ENCODE measurements at regions not wholly inside any gene's neighbourhood (a gene's known extent, or its start where the extent isn't known, plus 50 kb on each side); places are given as distances from the start of the nearest gene placed in this dataset.

DNA sequence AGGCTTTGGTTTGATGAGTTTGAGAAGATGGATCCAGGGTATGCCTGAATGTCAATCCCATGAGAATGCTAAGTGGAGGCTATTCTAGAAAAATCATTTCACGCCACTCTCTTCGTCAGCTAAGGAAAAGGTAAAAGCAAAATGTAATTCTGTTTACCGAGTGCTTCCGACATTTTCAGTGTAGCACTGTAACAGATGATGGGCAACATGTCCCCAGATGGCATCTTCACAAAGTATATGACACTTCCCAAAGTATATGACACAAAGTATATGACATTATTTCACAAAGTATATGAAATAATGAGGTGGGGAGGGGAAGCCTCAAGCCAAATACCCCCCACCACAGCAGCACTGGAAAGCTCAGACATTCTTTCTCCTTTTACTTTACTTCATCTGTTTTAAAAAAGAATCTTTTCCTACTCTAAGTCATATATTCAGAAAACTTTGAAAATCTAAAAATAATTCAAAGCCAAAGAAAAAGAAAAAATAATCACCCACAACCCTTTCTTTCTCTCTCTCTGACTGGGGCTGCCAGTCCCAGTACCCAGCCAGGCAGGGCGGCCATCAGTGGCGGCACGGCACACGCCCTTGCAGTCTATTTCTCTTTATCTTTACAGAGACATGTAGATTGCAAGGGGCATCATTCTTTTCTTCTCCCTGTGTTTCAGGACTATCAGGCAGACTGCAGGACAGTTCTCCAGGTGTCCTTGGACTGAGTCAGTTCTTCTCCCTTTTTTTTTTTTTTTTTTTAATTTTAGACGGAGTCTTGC is 179.8 kb downstream of the SNX10 start:
- WGBS: 93% methylated on average over 9 of the region's 9 CpGs
- DNase-seq (ENCODE audit: low spot score): no peak

GRCh38 chr7:26472971-26473370 is 181.3 kb downstream of the SNX10 start:
- WGBS: 80% methylated on average over 2 of the region's 2 CpGs
- Histone ChIP-seq H3K9me3 (ENCODE audit: control insufficient read depth in 4 of 4, low read length in 3 of 4) (no peaks in the 10 kb centered on the region), H3K36me3 (ENCODE audit: control insufficient read depth in 4 of 4, insufficient read depth in 3 of 4, low read depth in 1 of 4, low read length in 3 of 4) (no peaks in the 10 kb centered on the region), H3K27me3 (ENCODE audit: control insufficient read depth in 4 of 4, insufficient read depth in 4 of 4, low read length in 3 of 4) (no peaks in the 10 kb centered on the region), H3K27ac (ENCODE audit: low read depth in 1 of 2, low read length in 2 of 2) (no peak overlapping the region), H3K9ac (ENCODE audit: low read depth in 1 of 2, low read length in 2 of 2) (no peak overlapping the region), H3K4me3 (ENCODE audit: low read depth in 1 of 3, low read length in 3 of 3) (no peak overlapping the region), H3K4me1 (ENCODE audit: control insufficient read depth in 4 of 4, insufficient read depth in 4 of 4, low read length in 3 of 4) (no peaks in the 10 kb centered on the region)
- DNase-seq (ENCODE audit: low spot score): no peak
- no peak for TF ChIP-seq JUND (IDR thresholded peaks at IDR 0.05)
- no peak for TF ChIP-seq RAD21 (IDR thresholded peaks at IDR 0.05)
- TF ChIP-seq, protein P1, sequence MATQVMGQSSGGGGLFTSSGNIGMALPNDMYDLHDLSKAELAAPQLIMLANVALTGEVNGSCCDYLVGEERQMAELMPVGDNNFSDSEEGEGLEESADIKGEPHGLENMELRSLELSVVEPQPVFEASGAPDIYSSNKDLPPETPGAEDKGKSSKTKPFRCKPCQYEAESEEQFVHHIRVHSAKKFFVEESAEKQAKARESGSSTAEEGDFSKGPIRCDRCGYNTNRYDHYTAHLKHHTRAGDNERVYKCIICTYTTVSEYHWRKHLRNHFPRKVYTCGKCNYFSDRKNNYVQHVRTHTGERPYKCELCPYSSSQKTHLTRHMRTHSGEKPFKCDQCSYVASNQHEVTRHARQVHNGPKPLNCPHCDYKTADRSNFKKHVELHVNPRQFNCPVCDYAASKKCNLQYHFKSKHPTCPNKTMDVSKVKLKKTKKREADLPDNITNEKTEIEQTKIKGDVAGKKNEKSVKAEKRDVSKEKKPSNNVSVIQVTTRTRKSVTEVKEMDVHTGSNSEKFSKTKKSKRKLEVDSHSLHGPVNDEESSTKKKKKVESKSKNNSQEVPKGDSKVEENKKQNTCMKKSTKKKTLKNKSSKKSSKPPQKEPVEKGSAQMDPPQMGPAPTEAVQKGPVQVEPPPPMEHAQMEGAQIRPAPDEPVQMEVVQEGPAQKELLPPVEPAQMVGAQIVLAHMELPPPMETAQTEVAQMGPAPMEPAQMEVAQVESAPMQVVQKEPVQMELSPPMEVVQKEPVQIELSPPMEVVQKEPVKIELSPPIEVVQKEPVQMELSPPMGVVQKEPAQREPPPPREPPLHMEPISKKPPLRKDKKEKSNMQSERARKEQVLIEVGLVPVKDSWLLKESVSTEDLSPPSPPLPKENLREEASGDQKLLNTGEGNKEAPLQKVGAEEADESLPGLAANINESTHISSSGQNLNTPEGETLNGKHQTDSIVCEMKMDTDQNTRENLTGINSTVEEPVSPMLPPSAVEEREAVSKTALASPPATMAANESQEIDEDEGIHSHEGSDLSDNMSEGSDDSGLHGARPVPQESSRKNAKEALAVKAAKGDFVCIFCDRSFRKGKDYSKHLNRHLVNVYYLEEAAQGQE (IDR thresholded peaks at IDR 0.05): no peak
- TF ChIP-seq MAX (IDR thresholded peaks at IDR 0.05): no peak
- TF ChIP-seq FOXA1 (IDR thresholded peaks at IDR 0.05): no peak
- TF ChIP-seq HNF4G (IDR thresholded peaks at IDR 0.05): no peak
- no peak for TF ChIP-seq RXRA (IDR thresholded peaks at IDR 0.05)
- TF ChIP-seq ATF3 (IDR thresholded peaks at IDR 0.05): no peak
- no peak for TF ChIP-seq NR2F2 (IDR thresholded peaks at IDR 0.05)
- TF ChIP-seq EGR1 (IDR thresholded peaks at IDR 0.05; ENCODE audit: low read depth in 2 of 2): no peak
- TF ChIP-seq YY1 (IDR thresholded peaks at IDR 0.05): no peak

More for the DNA sequence above, 179.8 kb downstream of the SNX10 start:
- Histone ChIP-seq H3K27me3 (ENCODE audit: control insufficient read depth in 4 of 4, insufficient read depth in 4 of 4, low read length in 3 of 4) (no peaks in the 10 kb centered on the region), H3K27ac (ENCODE audit: low read depth in 1 of 2, low read length in 2 of 2) (no peak overlapping the region), H3K4me1 (ENCODE audit: control insufficient read depth in 4 of 4, insufficient read depth in 4 of 4, low read length in 3 of 4) (no peaks in the 10 kb centered on the region), H3K36me3 (ENCODE audit: control insufficient read depth in 4 of 4, insufficient read depth in 3 of 4, low read depth in 1 of 4, low read length in 3 of 4) (no peaks in the 10 kb centered on the region), H3K4me3 (ENCODE audit: low read depth in 1 of 3, low read length in 3 of 3) (no peak overlapping the region), H3K9ac (ENCODE audit: low read depth in 1 of 2, low read length in 2 of 2) (no peak overlapping the region), H3K9me3 (ENCODE audit: control insufficient read depth in 4 of 4, low read length in 3 of 4) (no peaks in the 10 kb centered on the region)
- TF ChIP-seq, protein P2, sequence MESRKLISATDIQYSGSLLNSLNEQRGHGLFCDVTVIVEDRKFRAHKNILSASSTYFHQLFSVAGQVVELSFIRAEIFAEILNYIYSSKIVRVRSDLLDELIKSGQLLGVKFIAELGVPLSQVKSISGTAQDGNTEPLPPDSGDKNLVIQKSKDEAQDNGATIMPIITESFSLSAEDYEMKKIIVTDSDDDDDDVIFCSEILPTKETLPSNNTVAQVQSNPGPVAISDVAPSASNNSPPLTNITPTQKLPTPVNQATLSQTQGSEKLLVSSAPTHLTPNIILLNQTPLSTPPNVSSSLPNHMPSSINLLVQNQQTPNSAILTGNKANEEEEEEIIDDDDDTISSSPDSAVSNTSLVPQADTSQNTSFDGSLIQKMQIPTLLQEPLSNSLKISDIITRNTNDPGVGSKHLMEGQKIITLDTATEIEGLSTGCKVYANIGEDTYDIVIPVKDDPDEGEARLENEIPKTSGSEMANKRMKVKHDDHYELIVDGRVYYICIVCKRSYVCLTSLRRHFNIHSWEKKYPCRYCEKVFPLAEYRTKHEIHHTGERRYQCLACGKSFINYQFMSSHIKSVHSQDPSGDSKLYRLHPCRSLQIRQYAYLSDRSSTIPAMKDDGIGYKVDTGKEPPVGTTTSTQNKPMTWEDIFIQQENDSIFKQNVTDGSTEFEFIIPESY (IDR thresholded peaks at IDR 0.05): no peak
- TF ChIP-seq GABPA (IDR thresholded peaks at IDR 0.05 in 1 of 2, conservative IDR thresholded peaks at IDR 0.05 in 1 of 2) (no peak), MAX (IDR thresholded peaks at IDR 0.05) (no peak), TAF1 (conservative IDR thresholded peaks at IDR 0.05) (no peak), YY1 (IDR thresholded peaks at IDR 0.05) (no peak), ATF3 (IDR thresholded peaks at IDR 0.05) (no peak), FOXA1 (IDR thresholded peaks at IDR 0.05) (no peak), EGR1 (IDR thresholded peaks at IDR 0.05; ENCODE audit: low read depth in 2 of 2) (no peak), JUND (IDR thresholded peaks at IDR 0.05) (no peak), HNF4G (IDR thresholded peaks at IDR 0.05) (no peak), RAD21 (IDR thresholded peaks at IDR 0.05) (no peak), HNF4A (conservative IDR thresholded peaks at IDR 0.05) (no peak), RXRA (IDR thresholded peaks at IDR 0.05) (no peak), SP1 (IDR thresholded peaks at IDR 0.05) (no peak)
- TF ChIP-seq, protein P1 (IDR thresholded peaks at IDR 0.05): no peak
